SK-N-SH (cell line): ENCODE measurements at regions not wholly inside any gene's neighbourhood (a gene's known extent, or its start where the extent isn't known, plus 50 kb on each side); places are given as distances from the start of the nearest gene placed in this dataset.

Source experiments
- CTCF ChIA-PET: fragments of 300-600, 350-600 bp; formaldehyde crosslinking; extraction: SDS; loops from one replicate; lab custom pipeline; 2021; lab: Yijun Ruan, JAX
- POLR2A ChIA-PET: fragments of 350-600 bp; sonication (Branson Sonifier 250); formaldehyde crosslinking; extraction: SDS; loops from one replicate; lab custom pipeline; 2020; ENCODE audit warnings: antibody characterized with exemption, inconsistent platforms; lab: Yijun Ruan, JAX
- DNase-seq: peaks from one replicate; pipeline ENCODE4 v3.0.0; 2012
- H2AFZ ChIP-seq: fragments of 200-600 bp; sonication (generic); 2 replicates; pipeline ENCODE4 v1.8.1; 2016; ENCODE audit warnings: antibody characterized with exemption, mild to moderate bottlenecking, low read depth
- H3F3A ChIP-seq: fragments of 200-600 bp; sonication (generic); replicated peaks from 2 replicates; pipeline ENCODE3; 2016; ENCODE audit warnings: antibody characterized with exemption, mild to moderate bottlenecking; ENCODE audit not compliant: insufficient read depth
- H3K27ac ChIP-seq, 2 experiments: fragments of 200-500 bp in 1 of 2; fragments of 200-600 bp in 1 of 2; sonication (Bioruptor generic) in 1 of 2; sonication (generic), shearing (Covaris generic) in 1 of 2; 2 replicates each; pipeline versions ENCODE4 v1.5.1 to v1.6.1; 2014 to 2016; ENCODE audit warnings: low read depth in 2 of 2, inconsistent platforms in 1 of 2, low read length in 1 of 2, mild to moderate bottlenecking in 1 of 2, mixed read lengths in 1 of 2
- H3K27me3 ChIP-seq: fragments of 200-600 bp; sonication (generic), shearing (Covaris generic); 2 replicates; pipeline ENCODE4 v1.6.1; 2016; ENCODE audit warnings: mixed run types; ENCODE audit not compliant: insufficient read depth
- H3K36me3 ChIP-seq, 2 experiments: fragments of 200-500 bp in 1 of 2; fragments of 200-600 bp in 1 of 2; sonication (Bioruptor generic) in 1 of 2; sonication (generic) in 1 of 2; replicated peaks in 1 of 2; 2 replicates each; pipeline versions ENCODE3 to v1.5.1; 2014 to 2016; ENCODE audit warnings: low read length in 1 of 2, mild to moderate bottlenecking in 1 of 2; ENCODE audit not compliant: insufficient read depth in 2 of 2, control insufficient read depth in 1 of 2
- H3K4me1 ChIP-seq, 2 experiments: fragments of 200-500 bp in 1 of 2; fragments of 200-600 bp in 1 of 2; sonication (Bioruptor generic) in 1 of 2; sonication (generic), shearing (Covaris generic) in 1 of 2; 2 replicates each; pipeline versions ENCODE4 v1.5.1 to v1.6.1; 2014 to 2016; ENCODE audit warnings: low read depth in 1 of 2, low read length in 1 of 2, mixed run types in 1 of 2; ENCODE audit not compliant: insufficient read depth in 2 of 2, control insufficient read depth in 1 of 2
- H3K4me2 ChIP-seq: fragments of 200-600 bp; sonication (generic), shearing (Covaris generic); 2 replicates; pipeline ENCODE4 v1.6.1; 2017; ENCODE audit warnings: mixed run types
- H3K4me3 ChIP-seq, 2 experiments: fragments of 200-500 bp in 1 of 2; fragments of 200-600 bp in 1 of 2; sonication (Bioruptor generic) in 1 of 2; sonication (generic), shearing (Covaris generic) in 1 of 2; 2 replicates each; pipeline versions ENCODE4 v1.5.1 to v1.8.1; 2014 to 2016; ENCODE audit warnings: low read depth in 2 of 2, inconsistent platforms in 1 of 2, low read length in 1 of 2, mild to moderate bottlenecking in 1 of 2, mixed read lengths in 1 of 2, moderate library complexity in 1 of 2
- H3K79me2 ChIP-seq: fragments of 200-600 bp; sonication (generic); 2 replicates; pipeline ENCODE4 v1.8.1; 2017; ENCODE audit warnings: mild to moderate bottlenecking; ENCODE audit not compliant: insufficient read depth
- H3K9ac ChIP-seq: fragments of 200-600 bp; sonication (generic); 2 replicates; pipeline ENCODE4 v1.6.1; 2017; ENCODE audit warnings: mixed run types
- H3K9me2 ChIP-seq: fragments of 200-600 bp; sonication (generic); 2 replicates; pipeline ENCODE4 v1.6.1; 2017; ENCODE audit warnings: mixed run types
- H3K9me3 ChIP-seq: fragments of 200-600 bp; sonication (generic); 2 replicates; pipeline ENCODE4 v1.6.1; 2017; ENCODE audit warnings: mixed run types, mild to moderate bottlenecking, moderate library complexity
- H4K20me1 ChIP-seq: fragments of 200-600 bp; sonication (generic); 2 replicates; pipeline ENCODE4 v1.6.1; 2017; ENCODE audit warnings: mild to moderate bottlenecking, mixed run types; ENCODE audit not compliant: insufficient read depth
- CHD2 ChIP-seq: fragments of 150-350 bp; IDR thresholded peaks from 2 replicates; pipeline ENCODE4 v1.6.1; 2018; ENCODE audit warnings: low read length; ENCODE audit not compliant: partially characterized antibody
- CTCF ChIP-seq: fragments of 200-600 bp; sonication (generic); IDR thresholded peaks from 2 replicates; pipeline ENCODE4 v1.6.1; 2017; ENCODE audit warnings: antibody characterized with exemption, mild to moderate bottlenecking, moderate library complexity
- EP300 ChIP-seq, 2 experiments: IDR thresholded peaks; 2 replicates each; pipeline versions ENCODE4 v1.4.0 to v1.6.1; 2012; ENCODE audit warnings: borderline replicate concordance in 1 of 2, low read depth in 1 of 2, low read length in 1 of 2
- EZH2phosphoT487 ChIP-seq: fragments of 200-600 bp; sonication (generic); IDR thresholded peaks from 2 replicates; pipeline ENCODE4 v1.6.1; 2017; ENCODE audit warnings: low read depth, mixed run types, mild to moderate bottlenecking, antibody characterized with exemption, moderate library complexity, borderline replicate concordance
- FOXJ3 ChIP-seq: sonication (generic); formaldehyde crosslinking; IDR thresholded peaks from 2 replicates; pipeline ENCODE4 v1.5.1; 2020; ENCODE audit warnings: mild to moderate bottlenecking, missing genetic modification reagents
- GABPA ChIP-seq: IDR thresholded peaks from 2 replicates; pipeline ENCODE4 v1.4.0; 2012; ENCODE audit warnings: low read depth, mild to moderate bottlenecking
- GATA2 ChIP-seq: sonication (generic); formaldehyde crosslinking; IDR thresholded peaks from 2 replicates; pipeline ENCODE4 v1.5.0; 2020; ENCODE audit warnings: mild to moderate bottlenecking, missing genetic modification reagents
- MEF2A ChIP-seq: IDR thresholded peaks from 2 replicates; pipeline ENCODE4 v1.4.0; 2012; ENCODE audit warnings: low read depth, borderline replicate concordance
- NFIC ChIP-seq: IDR thresholded peaks from 2 replicates; pipeline ENCODE4 v1.4.0; 2012; ENCODE audit warnings: borderline replicate concordance
- PBX3 ChIP-seq: IDR thresholded peaks from 2 replicates; pipeline ENCODE4; 2012
- POLR2AphosphoS5 ChIP-seq: IDR thresholded peaks from 2 replicates; pipeline ENCODE4 v1.6.1; 2012; ENCODE audit warnings: low read depth, low read length
- RCOR1 ChIP-seq: fragments of 150-350 bp; IDR thresholded peaks from 2 replicates; pipeline ENCODE4 v1.6.1; 2017; ENCODE audit warnings: antibody characterized with exemption, low read length
- SMC3 ChIP-seq: IDR thresholded peaks from 2 replicates; pipeline ENCODE4 v1.6.1; 2012; ENCODE audit warnings: low read depth, low read length, improper control_type of control experiment
- TAF1 ChIP-seq: IDR thresholded peaks from 2 replicates; pipeline ENCODE4 v1.6.1; 2012; ENCODE audit warnings: low read depth, mild to moderate bottlenecking, low read length, moderate library complexity, borderline replicate concordance
- TCF12 ChIP-seq: IDR thresholded peaks from 2 replicates; pipeline ENCODE4 v1.4.0; 2012
- TEAD4 ChIP-seq: IDR thresholded peaks from 2 replicates; pipeline ENCODE4 v1.4.0; 2012; ENCODE audit warnings: mild to moderate bottlenecking, borderline replicate concordance; ENCODE audit not compliant: insufficient read depth
- USF1 ChIP-seq: IDR thresholded peaks from 2 replicates; pipeline ENCODE4 v1.4.0; 2012; ENCODE audit warnings: low read depth, borderline replicate concordance
- USF2 ChIP-seq: fragments of 150-350 bp; IDR thresholded peaks from 2 replicates; pipeline ENCODE4 v1.6.1; 2017; ENCODE audit warnings: antibody characterized with exemption, low read length, low read depth, borderline replicate concordance
- YY1 ChIP-seq: IDR thresholded peaks from 2 replicates; pipeline ENCODE4 v1.4.0; 2012; ENCODE audit warnings: low read depth, mild to moderate bottlenecking
- ZBTB33 ChIP-seq: IDR thresholded peaks from 2 replicates; pipeline ENCODE4 v1.4.0; 2012; ENCODE audit warnings: low read depth, borderline replicate concordance
- WGBS: methylation state at CpG from one replicate; pipeline ENCODE4 v1.1.6; 2017; ENCODE audit warnings: low lambda C conversion rate; 5-methylcytosine and 5-hydroxymethylcytosine counted together

- ChIA-PET CTCF (no interaction called here), POLR2A (no interaction called here)
- no peaks in the 10 kb centered on the region for H3K9me3 ChIP-seq
- H3K36me3 ChIP-seq: no peaks in the 10 kb centered on the region
- DNase-seq: no peak
- no peaks in the 10 kb centered on the region for H3K9me2 ChIP-seq
- H3K4me3 ChIP-seq: no peak overlapping the region
- H4K20me1 ChIP-seq: no peaks in the 10 kb centered on the region
- H2AFZ ChIP-seq: no peak overlapping the region
- no peaks in the 10 kb centered on the region for H3K4me1 ChIP-seq
- H3K9ac ChIP-seq: no peak overlapping the region
- no peak overlapping the region for H3K4me2 ChIP-seq
- H3K79me2 ChIP-seq: no peaks in the 10 kb centered on the region
- WGBS: 6% methylated on average over 2 of the region's 2 CpGs
- H3K27ac ChIP-seq: no peak overlapping the region
- H3K27me3 ChIP-seq: no peaks in the 10 kb centered on the region
- no peak for TF ChIP-seq NFIC
- no peak for TF ChIP-seq GABPA
- TF ChIP-seq PBX3: no peak
- no peak for TF ChIP-seq POLR2AphosphoS5
- no peak for TF ChIP-seq TCF12
- no peak for TF ChIP-seq EZH2phosphoT487
- no peak for TF ChIP-seq SMC3
- TF ChIP-seq TAF1: no peak
- TF ChIP-seq FOXJ3 (CRISPR knock-in tag): no peak
- no peak for TF ChIP-seq CHD2
- no peak for TF ChIP-seq CTCF
- TF ChIP-seq USF2: no peak
- TF ChIP-seq MEF2A: no peak
- no peak for TF ChIP-seq TEAD4
- no peaks in the 10 kb centered on the region for H3F3A ChIP-seq
These were observed 164.6 kb upstream of the RMP24 start for GRCh38 chr18:35807811-35808335.

- H3K79me2 ChIP-seq: no peaks in the 10 kb centered on the region
- no peaks in the 10 kb centered on the region for H3K36me3 ChIP-seq
- CTCF ChIA-PET: no interaction called here
- TF ChIP-seq USF1 (no peak), MEF2A (no peak), EP300 (IDR thresholded peaks at IDR 0.05; ENCODE audit: borderline replicate concordance in 1 of 2, low read depth in 1 of 2, low read length in 1 of 2) (no peak), RCOR1 (no peak), EZH2phosphoT487 (no peak), NFIC (no peak), TAF1 (no peak), GATA2 (CRISPR knock-in tag) (no peak), ZBTB33 (no peak), POLR2AphosphoS5 (no peak), CHD2 (no peak), USF2 (no peak), YY1 (no peak)
- H3K9me2 ChIP-seq: no peaks in the 10 kb centered on the region
- POLR2A ChIA-PET: no interaction called here
- H3K9me3 ChIP-seq: no peaks in the 10 kb centered on the region
- no peaks in the 10 kb centered on the region for H3F3A ChIP-seq
- H3K4me2 ChIP-seq: no peak overlapping the region
- no peaks in the 10 kb centered on the region for H4K20me1 ChIP-seq
- H3K9ac ChIP-seq: no peak overlapping the region
- no peak overlapping the region for H2AFZ ChIP-seq
- no peaks in the 10 kb centered on the region for H3K4me1 ChIP-seq
- no peak for DNase-seq
- no peaks in the 10 kb centered on the region for H3K27me3 ChIP-seq
- H3K27ac ChIP-seq: no peak overlapping the region
- no peak overlapping the region for H3K4me3 ChIP-seq
- WGBS: 61% methylated on average over 5 of the region's 5 CpGs
These were observed 163.7 kb upstream of the RMP24 start for GRCh38 chr18:35808796-35809195.
